ENCODE measurements at regions not wholly inside any gene's neighbourhood (a gene's known extent, or its start where the extent isn't known, plus 50 kb on each side); places are given as distances from the start of the nearest gene placed in this dataset.
"Not testable (repeated sequence)": the region's sequence is repeated elsewhere in the genome, so short reads cannot be mapped to it uniquely, and the experiment has no call there.

DNA sequence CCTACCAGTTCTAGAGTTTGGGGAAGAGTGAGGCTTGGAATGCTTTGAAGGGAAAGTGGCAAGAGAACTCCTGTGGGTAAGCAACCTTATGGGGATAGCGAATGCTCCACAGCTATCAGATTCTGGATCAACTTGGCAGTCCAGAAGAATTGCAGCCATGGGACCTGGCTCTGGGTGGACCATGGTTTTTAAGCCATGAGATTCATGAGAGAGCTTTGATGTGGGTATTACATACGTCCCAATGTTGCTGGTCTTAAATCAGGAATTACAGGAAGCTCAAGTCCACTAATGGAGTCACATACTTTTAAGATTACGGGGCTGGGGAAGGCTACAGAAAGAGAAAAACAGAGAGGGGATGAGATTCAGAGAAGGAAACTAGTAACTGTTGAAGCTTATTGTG is 142.5 kb upstream of the ELAC2 start:
- Histone ChIP-seq H3K9me3 (no peaks in the 10 kb centered on the region), H3K36me3 (no peaks in the 10 kb centered on the region), H3K4me3 (no peak overlapping the region), H3K27me3 (no peaks in the 10 kb centered on the region)
- DNase-seq = no peak

DNA sequence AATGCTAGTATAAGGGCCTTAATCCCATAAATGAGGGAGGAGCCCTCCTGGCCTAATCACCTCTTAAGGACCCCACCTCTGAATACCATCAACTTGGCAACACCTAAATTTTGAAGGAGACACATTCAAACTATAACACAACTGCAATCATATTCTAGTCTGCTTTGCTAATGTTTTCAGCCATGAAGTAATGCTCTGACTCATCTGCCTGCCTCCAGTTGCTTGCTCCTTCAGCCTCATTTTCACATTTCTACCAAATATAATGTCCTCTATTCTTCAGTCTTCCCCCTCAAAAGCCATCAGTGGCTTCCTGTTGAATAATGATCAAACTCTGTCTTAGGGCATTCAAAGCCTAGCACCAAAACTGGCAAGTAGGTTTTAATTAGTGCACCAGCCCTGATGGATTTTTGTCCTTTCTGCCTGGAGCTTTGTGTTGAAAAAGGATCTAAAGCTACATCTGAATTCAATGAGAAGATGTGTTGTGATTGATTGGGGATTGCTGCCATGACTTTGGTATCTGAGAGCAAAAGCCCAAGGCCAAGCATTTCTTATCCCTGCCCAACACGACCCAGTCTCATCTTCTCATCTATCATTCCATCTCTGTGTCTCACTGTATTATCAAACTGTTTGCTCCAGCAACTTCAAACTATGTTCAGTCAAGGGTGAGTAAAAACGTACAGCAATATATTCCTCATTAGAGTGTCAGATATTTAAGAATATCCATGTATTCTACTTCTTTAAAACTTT is 140.8 kb upstream of the ELAC2 start:
- Histone ChIP-seq H3K27me3 (no peaks in the 10 kb centered on the region), H3K9me3 (no peaks in the 10 kb centered on the region), H3K36me3 (no peaks in the 10 kb centered on the region), H3K4me3 (no peak overlapping the region)
- DNase-seq = no peak

DNA sequence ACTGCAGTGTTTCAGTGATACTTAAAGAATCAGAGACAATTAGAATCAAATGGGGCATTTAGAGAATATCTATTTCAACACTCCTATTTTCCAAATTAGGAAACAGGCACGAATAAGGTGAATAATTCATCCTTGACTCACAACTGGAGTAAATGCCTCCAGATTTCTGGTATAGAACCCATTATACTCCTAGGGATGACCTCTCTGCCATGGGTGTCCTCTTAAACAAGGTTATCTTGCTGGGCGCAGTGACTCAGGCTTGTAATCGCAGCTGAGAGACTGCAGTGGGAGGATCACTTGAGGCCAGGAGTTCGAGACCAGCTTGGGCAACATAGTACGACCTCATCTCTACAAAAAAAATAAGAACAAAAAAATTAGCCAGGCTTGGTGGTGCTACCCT is 139.8 kb upstream of the ELAC2 start:
- Histone ChIP-seq H3K36me3 (no peaks in the 10 kb centered on the region), H3K9me3 (no peaks in the 10 kb centered on the region), H3K4me3 (no peak overlapping the region), H3K27me3 (no peaks in the 10 kb centered on the region)
- no peak for DNase-seq

DNA sequence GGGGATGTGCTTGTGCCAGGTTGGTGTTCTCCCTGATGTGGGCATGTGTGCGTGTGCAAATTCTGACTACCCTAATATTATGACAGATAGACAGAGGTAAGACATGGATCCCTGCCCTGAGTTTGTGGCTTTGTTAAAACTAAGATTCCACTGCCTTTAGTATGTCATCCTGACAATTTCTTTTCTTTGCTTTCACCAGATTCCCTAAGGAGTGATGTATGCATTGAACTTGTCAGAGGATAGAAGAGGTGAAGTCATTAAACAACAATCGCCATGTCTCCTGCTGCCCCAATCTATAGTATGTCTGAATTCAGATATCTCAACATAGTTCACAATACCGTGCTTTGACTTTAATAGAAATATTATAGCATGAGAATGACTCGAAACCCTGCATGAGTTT is 137.1 kb upstream of the ELAC2 start:
- Histone ChIP-seq H3K4me3 (no peak overlapping the region), H3K36me3 (no peaks in the 10 kb centered on the region), H3K27me3 (no peaks in the 10 kb centered on the region), H3K9me3 (no peaks in the 10 kb centered on the region)
- DNase-seq = no peak

DNA sequence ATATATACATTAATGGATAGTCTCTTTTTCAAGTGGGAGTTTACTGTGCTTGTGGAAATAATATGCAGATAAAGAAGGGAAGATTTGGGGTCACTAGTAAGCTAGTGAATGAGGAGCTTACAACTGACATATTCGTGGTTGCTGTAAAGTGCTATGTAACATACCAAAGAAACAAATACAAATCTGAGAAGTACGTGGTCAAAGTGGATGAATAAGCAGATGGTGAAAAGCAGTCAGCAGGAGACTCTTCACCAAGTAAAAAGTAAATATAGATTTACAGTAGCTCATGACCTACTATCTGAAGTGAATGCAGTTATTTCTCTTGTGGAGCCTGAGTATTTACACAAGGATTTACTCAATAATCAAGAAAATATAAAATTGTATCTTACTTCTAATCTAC is 136.6 kb upstream of the ELAC2 start:
- no peaks in the 10 kb centered on the region for H3K27me3 ChIP-seq
- H3K36me3 ChIP-seq = no peaks in the 10 kb centered on the region
- no peak for DNase-seq
- no peak overlapping the region for H3K4me3 ChIP-seq
- no peaks in the 10 kb centered on the region for H3K9me3 ChIP-seq

DNA sequence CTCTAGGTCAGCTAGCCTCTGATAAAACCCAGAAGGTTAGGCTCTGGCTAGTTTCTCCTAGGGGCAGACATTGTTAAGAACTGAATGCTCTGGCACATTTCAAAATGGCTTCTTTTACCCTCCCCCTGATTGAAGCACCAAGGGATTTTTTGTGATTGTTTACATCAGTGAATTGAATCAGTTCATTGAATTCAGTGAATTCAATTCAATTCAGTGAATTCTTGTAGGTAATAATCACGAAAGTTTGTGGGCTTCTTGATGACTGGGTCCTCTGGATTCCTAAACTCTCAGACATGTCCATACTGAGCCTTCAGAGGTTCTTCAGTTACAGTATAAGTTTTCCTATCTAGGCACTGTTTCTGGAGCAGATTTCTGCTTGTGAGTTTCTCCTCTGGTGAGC is 135.2 kb upstream of the ELAC2 start:
- DNase-seq = no peak
- no peaks in the 10 kb centered on the region for H3K36me3 ChIP-seq
- no peaks in the 10 kb centered on the region for H3K27me3 ChIP-seq
- H3K9me3 ChIP-seq = no peaks in the 10 kb centered on the region
- no peak overlapping the region for H3K4me3 ChIP-seq

DNA sequence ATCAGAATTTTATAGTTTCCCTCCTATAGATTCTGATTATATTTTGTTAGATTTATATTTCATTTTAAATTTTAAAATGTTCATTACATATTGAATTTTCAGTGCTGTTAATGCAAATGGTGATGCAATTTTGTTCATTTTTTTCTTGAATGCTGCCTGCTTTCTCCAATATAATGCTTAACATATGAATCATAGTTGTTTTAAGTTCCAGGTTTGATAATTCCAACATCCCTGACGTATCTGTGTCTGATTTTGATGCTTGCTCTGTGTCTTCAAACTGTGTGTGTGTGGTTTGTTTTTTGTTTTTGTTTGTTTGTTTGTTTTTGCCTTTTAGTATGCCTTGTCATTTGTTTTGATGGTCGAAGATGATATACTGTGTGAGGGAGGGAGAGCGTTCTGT is 134.7 kb upstream of the ELAC2 start:
- Histone ChIP-seq H3K4me3 (no peak overlapping the region), H3K9me3 (no peaks in the 10 kb centered on the region), H3K36me3 (no peaks in the 10 kb centered on the region), H3K27me3 (no peaks in the 10 kb centered on the region)
- DNase-seq = no peak

DNA sequence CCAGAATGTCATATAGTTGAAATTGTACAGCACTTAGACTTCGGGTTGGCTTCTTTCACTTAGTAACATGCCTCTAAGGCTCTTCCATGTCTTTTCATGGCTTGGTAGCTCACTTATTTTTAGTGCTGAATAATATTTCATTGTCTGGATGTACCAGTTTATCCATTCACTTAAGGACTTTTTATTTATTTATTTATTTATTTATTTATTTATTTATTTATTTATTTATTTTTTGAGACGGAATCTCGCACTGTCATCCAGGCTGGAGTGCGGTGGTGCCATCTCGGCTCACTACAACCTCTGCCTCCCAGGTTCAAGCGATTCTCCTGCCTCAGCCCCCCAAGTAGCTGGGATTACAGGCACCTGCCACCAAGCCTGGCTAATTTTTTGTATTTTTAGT is 132.9 kb upstream of the ELAC2 start:
- not testable (repeated sequence) for H3K4me3 ChIP-seq, H3K36me3 ChIP-seq, H3K9me3 ChIP-seq, H3K27me3 ChIP-seq, DNase-seq

DNA sequence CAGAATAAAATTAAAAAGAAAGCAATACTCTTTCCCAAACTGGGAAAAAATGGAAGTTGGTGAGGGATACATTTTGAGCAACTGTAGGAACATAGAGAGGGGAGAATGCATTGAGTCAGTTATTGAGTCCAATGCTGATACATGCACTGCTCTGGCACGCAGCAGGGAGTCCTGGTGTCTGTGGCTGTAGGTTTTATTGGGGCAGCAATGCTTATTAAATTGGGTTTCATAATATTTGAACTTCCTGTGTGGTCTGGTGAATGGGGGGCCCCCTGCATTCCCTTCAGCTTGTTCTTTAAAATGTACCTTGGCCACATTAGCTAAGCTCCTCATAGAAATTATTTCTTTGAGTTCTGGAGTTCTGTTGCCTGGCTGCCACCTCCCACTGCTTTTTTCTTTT is 125.2 kb upstream of the ELAC2 start:
- Histone ChIP-seq H3K4me3 (no peak overlapping the region), H3K36me3 (no peaks in the 10 kb centered on the region), H3K27me3 (no peaks in the 10 kb centered on the region), H3K9me3 (no peaks in the 10 kb centered on the region)
- DNase-seq = no peak

DNA sequence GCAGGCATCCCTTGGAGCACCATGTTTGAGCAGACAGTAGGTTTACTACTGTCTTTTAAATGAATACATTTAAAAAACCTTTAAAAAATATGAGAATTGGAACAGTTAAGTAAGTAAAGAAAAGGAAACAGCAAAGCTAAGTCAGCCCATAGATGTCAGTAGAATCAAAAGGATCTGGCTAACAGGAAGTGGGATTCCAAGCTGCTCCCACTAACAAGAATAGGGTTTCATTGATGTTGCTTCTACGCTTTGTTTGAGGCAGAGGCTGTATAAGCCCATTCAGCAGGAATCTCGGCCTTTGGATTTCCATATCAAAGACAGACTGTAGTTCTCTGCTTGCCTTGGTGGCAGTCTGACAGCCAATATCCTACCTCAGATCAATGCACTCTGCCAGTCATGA is 122.9 kb upstream of the ELAC2 start:
- H3K4me3 ChIP-seq = no peak overlapping the region
- DNase-seq = no peak

DNA sequence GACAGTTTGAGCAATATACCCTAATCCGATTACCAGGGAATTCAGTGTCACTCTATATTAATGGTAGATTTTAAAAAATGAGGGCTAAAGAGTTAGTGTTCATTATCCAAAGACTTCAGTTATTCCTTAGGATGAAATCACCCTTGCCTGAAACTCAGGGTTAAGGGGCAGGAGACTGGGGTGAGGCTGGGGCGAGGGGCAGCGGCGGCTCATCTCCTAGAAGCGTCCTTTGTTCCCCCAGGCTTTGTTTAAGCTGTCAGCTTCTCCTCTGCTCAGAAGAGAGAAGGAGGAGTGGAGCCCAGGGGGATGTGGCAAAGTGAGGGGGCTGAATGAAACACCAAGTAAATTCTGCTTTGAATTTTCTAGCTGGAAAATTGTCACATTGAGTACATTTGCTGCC is 117.7 kb upstream of the ELAC2 start:
- no peaks in the 10 kb centered on the region for H3K9me3 ChIP-seq
- no peak overlapping the region for H3K4me3 ChIP-seq
- no peak for DNase-seq
- no peaks in the 10 kb centered on the region for H3K27me3 ChIP-seq
- H3K36me3 ChIP-seq = no peaks in the 10 kb centered on the region

More for the DNA sequence above, 122.9 kb upstream of the ELAC2 start:
- H3K36me3 ChIP-seq = no peaks in the 10 kb centered on the region
- no peaks in the 10 kb centered on the region for H3K27me3 ChIP-seq
- H3K9me3 ChIP-seq = no peaks in the 10 kb centered on the region

DNA sequence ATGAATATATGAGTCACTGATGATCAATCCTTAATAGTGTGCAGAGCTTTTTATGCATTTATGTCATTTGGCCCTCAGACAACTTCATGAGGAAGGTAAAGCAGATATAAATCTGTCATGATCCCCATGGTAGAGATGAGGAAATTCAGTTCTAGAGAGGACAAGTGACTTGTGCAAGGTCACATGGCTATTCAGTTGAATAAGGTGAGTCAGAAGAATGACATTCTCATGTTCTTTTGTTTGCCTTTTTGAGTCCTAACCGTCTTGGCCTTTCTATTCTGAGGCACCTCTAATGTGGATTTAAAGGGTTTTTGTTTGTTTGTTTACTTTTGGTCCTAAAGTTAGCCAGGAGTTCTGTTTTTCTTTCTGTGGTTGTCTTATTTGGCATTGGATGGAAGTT is 116.2 kb upstream of the ELAC2 start:
- Histone ChIP-seq H3K4me3 (no peak overlapping the region), H3K36me3 (no peaks in the 10 kb centered on the region), H3K27me3 (no peaks in the 10 kb centered on the region), H3K9me3 (no peaks in the 10 kb centered on the region)
- no peak for DNase-seq

DNA sequence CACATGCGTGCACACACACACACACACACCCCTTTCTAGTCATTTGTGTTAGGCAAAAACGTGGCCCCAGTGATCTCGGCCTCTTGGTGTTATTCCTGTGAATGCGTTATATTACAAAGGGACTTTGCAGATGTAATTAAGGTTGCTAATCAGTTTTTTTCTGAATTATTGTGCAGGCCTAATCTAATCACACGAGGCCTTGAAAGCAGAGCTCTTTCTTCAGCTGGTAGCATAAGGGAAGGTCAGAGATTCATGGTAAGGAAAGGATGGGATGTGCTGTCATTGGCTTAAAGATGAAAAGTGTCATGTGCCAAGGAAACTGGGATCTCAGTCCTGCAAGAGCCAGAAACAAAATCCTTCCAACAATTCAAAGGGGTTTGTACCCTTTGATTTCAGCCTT is 113.4 kb upstream of the ELAC2 start:
- Histone ChIP-seq H3K27me3 (no peaks in the 10 kb centered on the region), H3K9me3 (no peaks in the 10 kb centered on the region), H3K36me3 (no peaks in the 10 kb centered on the region), H3K4me3 (no peak overlapping the region)
- no peak for DNase-seq

DNA sequence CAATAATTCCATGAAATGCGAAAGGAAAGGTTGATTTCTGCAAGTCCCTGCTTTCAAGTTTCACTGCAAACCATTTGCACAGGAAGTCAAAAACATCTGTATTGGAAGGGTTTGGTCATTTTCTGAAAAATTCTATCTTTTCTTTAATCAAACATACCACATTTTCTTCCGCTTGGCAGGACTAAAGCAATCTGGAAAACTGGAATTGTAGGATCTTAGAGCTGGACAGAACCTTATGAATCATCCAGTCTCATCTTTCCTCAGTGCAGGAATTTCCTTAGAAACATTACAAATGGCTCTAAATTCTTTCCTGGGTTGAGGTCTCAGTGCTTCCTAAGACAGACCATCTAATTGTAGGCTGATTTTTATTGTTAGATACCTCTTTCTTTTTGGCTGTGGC is 111.5 kb upstream of the ELAC2 start:
- H3K9me3 ChIP-seq = no peaks in the 10 kb centered on the region
- DNase-seq = no peak
- H3K27me3 ChIP-seq = no peaks in the 10 kb centered on the region
- H3K4me3 ChIP-seq = no peak overlapping the region
- no peaks in the 10 kb centered on the region for H3K36me3 ChIP-seq

DNA sequence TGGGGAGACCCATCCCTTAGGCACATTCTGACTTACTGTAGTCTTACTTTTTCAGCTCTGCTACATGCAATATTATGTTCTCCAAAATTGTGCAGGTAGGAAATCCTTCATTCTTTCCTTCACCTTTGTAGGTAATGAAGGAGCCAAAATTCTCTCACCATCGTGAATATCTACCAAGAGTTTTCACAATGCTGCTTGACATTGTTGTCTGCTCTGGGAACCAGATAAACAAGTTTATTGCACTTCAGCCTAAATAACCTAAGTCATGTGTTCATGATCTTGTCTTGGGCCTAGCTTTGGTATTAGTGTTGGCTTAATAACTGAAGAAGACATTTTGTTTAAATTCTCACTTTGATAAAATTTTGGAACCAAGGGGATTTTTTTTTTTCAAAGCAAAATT is 110.8 kb upstream of the ELAC2 start:
- H3K36me3 ChIP-seq = no peaks in the 10 kb centered on the region
- H3K9me3 ChIP-seq = no peaks in the 10 kb centered on the region
- DNase-seq = no peak
- H3K4me3 ChIP-seq = no peak overlapping the region
- H3K27me3 ChIP-seq = no peaks in the 10 kb centered on the region

DNA sequence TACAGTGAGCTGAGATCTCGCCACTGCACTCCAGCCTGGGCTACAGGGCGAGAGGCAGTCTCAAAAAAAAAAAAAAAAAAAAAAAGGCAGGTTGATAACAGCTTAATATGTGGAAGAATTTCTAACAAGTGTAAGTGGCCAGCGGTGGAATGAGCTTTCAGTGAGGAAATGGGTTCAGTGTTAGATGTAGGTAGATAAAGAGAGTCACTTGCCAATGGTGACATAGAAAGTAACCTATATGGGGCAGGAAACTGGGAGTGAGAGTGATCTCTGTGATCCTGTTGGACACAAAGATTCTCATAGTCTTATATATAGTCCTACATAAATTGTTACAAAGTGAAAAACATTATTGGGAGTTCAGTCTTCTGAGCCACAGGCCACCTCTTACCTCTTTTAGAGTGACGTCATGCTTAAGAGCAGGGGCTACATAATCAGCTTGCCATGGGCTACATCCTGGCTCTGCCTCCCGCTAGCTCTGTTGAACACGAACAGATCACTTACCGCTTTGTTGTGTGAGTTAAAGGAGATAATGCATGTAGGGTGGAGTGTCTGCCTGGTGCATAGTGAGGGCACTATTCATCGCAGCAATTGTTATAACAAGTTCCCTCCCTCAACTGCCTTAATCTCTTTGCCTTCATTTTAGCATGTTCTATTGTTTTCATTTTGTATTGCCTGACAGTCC is 110.2 kb upstream of the ELAC2 start:
- no peak for DNase-seq
- no peaks in the 10 kb centered on the region for H3K27me3 ChIP-seq

DNA sequence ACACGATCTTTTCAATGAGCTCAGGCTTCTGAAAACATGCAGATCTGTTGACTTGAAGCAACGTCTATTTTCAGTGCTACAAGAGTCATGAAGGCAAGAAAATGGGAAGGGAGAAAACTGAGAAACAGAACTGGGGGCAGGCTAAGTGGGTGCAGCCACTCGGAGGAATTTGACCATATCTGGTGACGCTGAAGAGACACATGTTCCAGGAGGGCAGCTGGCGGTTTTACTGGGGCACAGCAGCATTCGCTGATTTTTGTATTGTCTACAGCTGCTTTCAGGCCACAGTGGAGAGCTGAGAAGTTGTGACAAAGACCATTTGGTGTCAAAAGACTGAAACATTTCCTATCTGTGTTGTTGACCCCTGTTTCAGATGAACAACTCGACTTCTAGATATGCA is 103.0 kb upstream of the ELAC2 start:
- DNase-seq = no peak
- Histone ChIP-seq H3K36me3 (no peaks in the 10 kb centered on the region), H3K9me3 (no peaks in the 10 kb centered on the region), H3K27me3 (no peaks in the 10 kb centered on the region), H3K4me3 (no peak overlapping the region)

More for the DNA sequence above, 110.2 kb upstream of the ELAC2 start:
- Histone ChIP-seq H3K4me3 (no peak overlapping the region), H3K9me3 (no peaks in the 10 kb centered on the region), H3K36me3 (no peaks in the 10 kb centered on the region)

DNA sequence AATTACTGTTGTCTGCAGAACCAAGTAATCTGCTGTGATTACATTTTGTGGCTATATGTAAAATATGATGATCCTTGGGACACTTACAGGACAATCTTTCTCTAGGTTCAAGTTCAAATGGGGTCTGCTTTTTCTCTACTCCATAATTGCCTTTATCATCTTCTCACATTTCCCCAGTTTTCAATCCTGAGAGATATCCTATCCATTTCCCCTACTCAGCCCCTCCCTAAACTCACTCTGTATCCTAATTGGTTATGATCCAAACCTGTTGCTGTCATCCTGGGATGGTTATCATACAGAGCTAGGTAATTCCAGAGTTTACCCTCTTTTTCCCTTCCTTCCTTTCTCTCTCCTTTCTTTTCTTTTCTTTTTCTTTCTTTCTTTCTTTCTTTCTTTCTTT is 100.5 kb upstream of the ELAC2 start:
- H3K4me3 ChIP-seq = no peak overlapping the region
- DNase-seq = no peak
- no peaks in the 10 kb centered on the region for H3K36me3 ChIP-seq
- no peaks in the 10 kb centered on the region for H3K9me3 ChIP-seq
- H3K27me3 ChIP-seq = no peaks in the 10 kb centered on the region
